ENCODE measurements at regions not wholly inside any gene's neighbourhood (a gene's known extent, or its start where the extent isn't known, plus 50 kb on each side); places are given as distances from the start of the nearest gene placed in this dataset.

DNA sequence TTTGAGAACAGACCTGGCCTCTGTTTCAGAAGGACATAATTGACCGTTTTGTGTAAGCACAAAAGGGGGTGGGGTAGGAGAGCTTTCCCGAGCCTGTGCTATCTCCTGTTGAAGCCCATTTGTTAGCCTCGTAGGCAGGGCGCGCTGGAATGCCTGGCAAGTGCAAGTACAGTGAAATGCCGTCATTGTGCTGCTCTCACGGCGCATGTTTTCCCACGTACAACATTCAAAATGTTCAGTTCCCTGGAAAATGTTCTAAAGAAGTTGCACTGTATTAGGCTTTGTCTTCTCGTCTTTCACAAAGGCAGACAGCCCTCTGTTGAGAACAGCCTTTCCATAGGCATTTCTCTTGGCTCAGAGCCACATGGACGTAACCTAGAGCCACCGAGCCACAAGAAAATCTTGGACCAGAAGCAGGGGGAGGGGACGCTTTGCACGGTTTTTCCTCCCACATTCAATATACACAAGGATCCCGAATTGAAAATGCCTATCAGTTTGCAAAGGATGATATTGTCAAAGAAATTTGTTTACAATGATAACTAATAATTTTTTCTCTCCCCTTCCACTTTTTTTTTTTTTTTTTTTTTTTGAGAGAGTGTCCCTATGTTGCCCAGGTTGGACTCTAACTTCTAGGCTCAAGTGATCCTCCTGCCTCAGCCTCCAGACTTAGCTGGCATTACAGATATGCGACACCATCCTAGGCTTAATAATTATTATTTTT, 54.6 kb upstream of the RAPGEF2 start:
- TF ChIP-seq CTCF (IDR thresholded peaks at IDR 0.05) (no peak), EZH2 (IDR thresholded peaks at IDR 0.05; ENCODE audit: borderline replicate concordance, insufficient read depth, low read depth, low read length, poor library complexity, severe bottlenecking) (no peak)

Measured in B cell (primary cell).